ENCODE measurements at regions not wholly inside any gene's neighbourhood (a gene's known extent, or its start where the extent isn't known, plus 50 kb on each side); places are given as distances from the start of the nearest gene placed in this dataset.

- H3K9ac ChIP-seq (ENCODE audit: low read depth in 2 of 2, low read length in 2 of 2), result no peak overlapping the region
- no peak overlapping the region for H3K27ac ChIP-seq
- H3K4me1 ChIP-seq, result peaks cover 6% of the 10 kb centered on the region
- H3K27me3 ChIP-seq, result no peaks in the 10 kb centered on the region
- TF ChIP-seq CTCF (IDR thresholded peaks at IDR 0.05), result no peak
- intact Hi-C loops (cut with DNase I), result no loop called here
- no peak for DNase-seq
- H3K9me3 ChIP-seq, result no peaks in the 10 kb centered on the region
- no peaks in the 10 kb centered on the region for H3K36me3 ChIP-seq
- H3K4me3 ChIP-seq, result no peak overlapping the region
These were observed 375.2 kb upstream of the CTSO start for GRCh38 chr4:156328882-156329281.

GRCh38 chr4:156326246-156326645 is 372.6 kb upstream of the CTSO start:
- peaks cover 6% of the 10 kb centered on the region for H3K4me1 ChIP-seq
- no peaks in the 10 kb centered on the region for H3K9me3 ChIP-seq
- TF ChIP-seq CTCF (IDR thresholded peaks at IDR 0.05), result no peak
- H3K27me3 ChIP-seq, result no peaks in the 10 kb centered on the region
- no peak overlapping the region for H3K9ac ChIP-seq (ENCODE audit: low read depth in 2 of 2, low read length in 2 of 2)
- H3K4me3 ChIP-seq, result no peak overlapping the region
- intact Hi-C loops (cut with DNase I), result no loop called here
- H3K36me3 ChIP-seq, result no peaks in the 10 kb centered on the region
- no peak for DNase-seq
- no peak overlapping the region for H3K27ac ChIP-seq

GRCh38 chr4:156322592-156322991 is 368.9 kb upstream of the CTSO start:
- Histone ChIP-seq H3K27me3 (no peaks in the 10 kb centered on the region), H3K4me3 (no peak overlapping the region), H3K9ac (ENCODE audit: low read depth in 2 of 2, low read length in 2 of 2) (no peak overlapping the region), H3K27ac (no peak overlapping the region), H3K36me3 (no peaks in the 10 kb centered on the region), H3K9me3 (no peaks in the 10 kb centered on the region), H3K4me1 (no peaks in the 10 kb centered on the region)
- DNase-seq, result no peak
- intact Hi-C loops (cut with DNase I), result no loop called here
- no peak for TF ChIP-seq CTCF (IDR thresholded peaks at IDR 0.05)

GRCh38 chr4:156321203-156321602 is 367.5 kb upstream of the CTSO start:
- Histone ChIP-seq H3K4me3 (no peak overlapping the region), H3K9ac (ENCODE audit: low read depth in 2 of 2, low read length in 2 of 2) (no peak overlapping the region), H3K27ac (no peak overlapping the region), H3K9me3 (no peaks in the 10 kb centered on the region), H3K36me3 (no peaks in the 10 kb centered on the region), H3K27me3 (no peaks in the 10 kb centered on the region), H3K4me1 (no peaks in the 10 kb centered on the region)
- TF ChIP-seq CTCF (IDR thresholded peaks at IDR 0.05), result no peak
- intact Hi-C loops (cut with DNase I), result no loop called here
- no peak for DNase-seq

- no peak overlapping the region for H3K4me3 ChIP-seq
- H3K27me3 ChIP-seq, result no peaks in the 10 kb centered on the region
- DNase-seq, result no peak
- no peaks in the 10 kb centered on the region for H3K36me3 ChIP-seq
- intact Hi-C loops (cut with DNase I), result no loop called here
- no peak overlapping the region for H3K9ac ChIP-seq (ENCODE audit: low read depth in 2 of 2, low read length in 2 of 2)
- no peaks in the 10 kb centered on the region for H3K4me1 ChIP-seq
- H3K9me3 ChIP-seq, result no peaks in the 10 kb centered on the region
- no peak overlapping the region for H3K27ac ChIP-seq
- no peak for TF ChIP-seq CTCF (IDR thresholded peaks at IDR 0.05)
These were observed 359.8 kb upstream of the CTSO start for GRCh38 chr4:156313497-156313896.
